Fibroblast of the aortic adventitia (primary cell): ENCODE measurements at regions not wholly inside any gene's neighbourhood (a gene's known extent, or its start where the extent isn't known, plus 50 kb on each side); places are given as distances from the start of the nearest gene placed in this dataset.
A peak's percentile ranks its signal among the peaks of the same experiment; 100 is the strongest.

Experiments
- DNase-seq: peaks from one replicate; pipeline ENCODE4 v3.0.0-alpha.2; 2010; ENCODE audit warnings: low read depth
- H3K4me3 ChIP-seq: 2 replicates; pipeline ENCODE4 v1.5.1; 2011; ENCODE audit warnings: low read depth, mild to moderate bottlenecking, control low read depth, low read length, moderate library complexity
- CTCF ChIP-seq: IDR thresholded peaks from 2 replicates; pipeline ENCODE4 v1.5.1; 2011; ENCODE audit warnings: mild to moderate bottlenecking, low read length, control low read depth, inconsistent platforms; ENCODE audit not compliant: insufficient read depth

- H3K4me3 ChIP-seq: no peak overlapping the region
- DNase-seq: peak; percentile 91
- no peak for TF ChIP-seq CTCF
Measured at GRCh38 chr10:98323221-98324164, 55.5 kb upstream of the LOXL4 start.

- no peak for TF ChIP-seq CTCF
- H3K4me3 ChIP-seq: no peak overlapping the region
- DNase-seq: no peak
Measured at GRCh38 chr10:98321186-98321780, 53.3 kb upstream of the LOXL4 start.

- TF ChIP-seq CTCF: no peak
- DNase-seq: no peak
- no peak overlapping the region for H3K4me3 ChIP-seq
Measured at GRCh38 chr10:98320486-98321185, 52.6 kb upstream of the LOXL4 start.

GRCh38 chr10:98318861-98319260 is 50.9 kb upstream of the LOXL4 start:
- H3K4me3 ChIP-seq: no peak overlapping the region
- no peak for DNase-seq
- TF ChIP-seq CTCF: no peak
